HepG2 (cell line): ENCODE measurements at regions not wholly inside any gene's neighbourhood (a gene's known extent, or its start where the extent isn't known, plus 50 kb on each side); places are given as distances from the start of the nearest gene placed in this dataset.

ENCODE experiments used
- ATAC-seq: fragments of 200-7000 bp; cut with Tn5 transposase; 3 replicates; pipeline ENCODE4 v1.9.1; 2020; ENCODE audit warnings: mild to moderate bottlenecking, moderate library complexity
- BruUV-seq: library from RNA; stranded (reverse); fragments of 400-500 nt; replicated peaks from 2 replicates; lab custom pipeline; 2021; lab: Mats Ljungman, UMichigan
- CTCF ChIA-PET: fragments of 300-600 bp; formaldehyde crosslinking; extraction: SDS; loops from one replicate; lab custom pipeline; 2021; ENCODE audit warnings: low total read pairs, inconsistent platforms, low intra/inter-chr PET ratio; lab: Yijun Ruan, JAX
- POLR2A ChIA-PET: fragments of 350-600 bp; sonication (Branson Sonifier 250); formaldehyde crosslinking; loops from one replicate; lab custom pipeline; 2020; ENCODE audit warnings: antibody characterized with exemption, inconsistent platforms; lab: Yijun Ruan, JAX
- DNase-seq: peaks from one replicate; pipeline ENCODE4 v3.0.0-alpha.2; 2015; ENCODE audit warnings: low spot score
- FAIRE-seq: peaks from 3 replicates; lab custom pipeline; 2011; peaks lifted over from hg19 to GRCh38; lab: Jason Lieb, UNC
- H2AFZ ChIP-seq: one replicate; pipeline ENCODE4 v1.6.1; 2011; ENCODE audit warnings: low read length, inconsistent platforms
- H3K27ac ChIP-seq: fragments of 300-600 bp; 3 replicates; pipeline ENCODE4 v1.8.0; 2011; ENCODE audit warnings: mixed run types, mild to moderate bottlenecking, mixed read lengths, low read length, inconsistent platforms; ENCODE audit not compliant: insufficient read depth; ENCODE audit errors: extremely low read length
- H3K27me3 ChIP-seq, 2 experiments: fragments of 200-600 bp in 1 of 2; 2 replicates in 1 of 2; 3 replicates in 1 of 2; pipeline versions ENCODE4 v1.6.0 to v1.8.0; 2011; ENCODE audit warnings: low read length in 2 of 2, mild to moderate bottlenecking in 2 of 2, moderate library complexity in 2 of 2, inconsistent platforms in 1 of 2; ENCODE audit not compliant: insufficient read depth in 2 of 2, control insufficient read depth in 1 of 2
- H3K36me3 ChIP-seq, 2 experiments: fragments of 200-600 bp in 1 of 2; replicated peaks in 1 of 2; 2 replicates in 1 of 2; 3 replicates in 1 of 2; pipeline versions ENCODE4 v1.5.1 to v1.8.0; 2011; ENCODE audit warnings: low read length in 2 of 2, inconsistent platforms in 1 of 2; ENCODE audit not compliant: insufficient read depth in 2 of 2, control insufficient read depth in 1 of 2
- H3K4me1 ChIP-seq: 2 replicates; pipeline ENCODE4 v1.5.1; 2012; ENCODE audit warnings: low read length, inconsistent platforms; ENCODE audit not compliant: insufficient read depth
- H3K4me2 ChIP-seq: 2 replicates; pipeline ENCODE4 v1.6.0; 2011; ENCODE audit warnings: low read depth, low read length, inconsistent platforms
- H3K4me3 ChIP-seq, 3 experiments: fragments of 200-600 bp in 1 of 3; sonication (generic), shearing (Covaris generic) in 1 of 3; replicated peaks in 1 of 3; 2 replicates each; pipeline ENCODE4 v1.5.1; 2011 to 2016; ENCODE audit warnings: low read length in 3 of 3, inconsistent platforms in 2 of 3, low read depth in 2 of 3, mild to moderate bottlenecking in 2 of 3, control low read depth in 1 of 3, mixed read lengths in 1 of 3; ENCODE audit not compliant: insufficient read depth in 1 of 3
- H3K79me2 ChIP-seq: one replicate; pipeline ENCODE4 v1.6.1; 2011; ENCODE audit warnings: low read length, inconsistent platforms; ENCODE audit not compliant: insufficient read depth
- H3K9ac ChIP-seq: 2 replicates; pipeline ENCODE4 v1.6.0; 2011; ENCODE audit warnings: mild to moderate bottlenecking, low read depth, low read length, inconsistent platforms; ENCODE audit not compliant: insufficient read depth
- H3K9me3 ChIP-seq: 2 replicates; pipeline ENCODE4 v1.5.1; 2012; ENCODE audit warnings: mild to moderate bottlenecking, low read length
- H4K20me1 ChIP-seq: 2 replicates; pipeline ENCODE4 v1.6.0; 2011; ENCODE audit warnings: inconsistent platforms, mild to moderate bottlenecking, low read length, moderate library complexity; ENCODE audit not compliant: insufficient read depth
- ADNP ChIP-seq: sonication (generic); formaldehyde crosslinking; IDR thresholded peaks from 2 replicates; pipeline ENCODE4 v1.4.0; 2020; ENCODE audit warnings: missing genetic modification reagents
- BCL6 ChIP-seq: IDR thresholded peaks from 2 replicates; pipeline ENCODE4 v1.6.1; 2016; ENCODE audit warnings: missing genetic modification reagents, missing compliant biosample characterization
- EHMT2 ChIP-seq: fragments of 200-600 bp; sonication (generic); IDR thresholded peaks from 2 replicates; pipeline ENCODE4 v1.7.0; 2017; ENCODE audit warnings: antibody characterized with exemption, low read depth, low read length, borderline replicate concordance
- FOSL2 ChIP-seq: sonication (generic); formaldehyde crosslinking; IDR thresholded peaks from 2 replicates; pipeline ENCODE4 v1.4.0; 2020; ENCODE audit warnings: missing genetic modification reagents
- SIN3B ChIP-seq: fragments of 150-350 bp; IDR thresholded peaks from 2 replicates; pipeline ENCODE4 v1.6.1; 2014; ENCODE audit warnings: low read length
- ZNF207 ChIP-seq: fragments of 450-650 bp; IDR thresholded peaks from 2 replicates; pipeline ENCODE4 v1.6.1; 2016; ENCODE audit warnings: antibody characterized with exemption, borderline replicate concordance
- ZNF567 ChIP-seq: sonication (generic); formaldehyde crosslinking; IDR thresholded peaks from 2 replicates; pipeline ENCODE4 v1.8.1; 2023; ENCODE audit warnings: mild to moderate bottlenecking, missing genetic modification reagents, borderline replicate concordance
- ZSCAN9 ChIP-seq: IDR thresholded peaks from 2 replicates; pipeline ENCODE4 v1.6.1; 2016; ENCODE audit warnings: borderline replicate concordance
- WGBS: methylation state at CpG from one replicate; pipeline ENCODE4 v1.1.6; 2017; ENCODE audit warnings: low lambda C conversion rate; 5-methylcytosine and 5-hydroxymethylcytosine counted together
- in situ Hi-C: cut with HindIII; loops from 2 replicates; pipeline ENCODE4 v1.10.0; 2017; ENCODE audit warnings: low pct_unique_long_range_greater_than_20kb; ENCODE audit not compliant: extremely low pct_ligation_motif_present
- intact Hi-C: fragments of 100-400 bp; cut with micrococcal nuclease; formaldehyde crosslinking; loops from one replicate; pipeline ENCODE4 v1.10.0; 2022; ENCODE audit not compliant: unreplicated experiment
- TF ChIP-seq, protein P1 (sequence below): sonication (generic); formaldehyde crosslinking; IDR thresholded peaks from 2 replicates; pipeline ENCODE4 v1.4.0; 2020; ENCODE audit warnings: missing genetic modification reagents

DNA sequence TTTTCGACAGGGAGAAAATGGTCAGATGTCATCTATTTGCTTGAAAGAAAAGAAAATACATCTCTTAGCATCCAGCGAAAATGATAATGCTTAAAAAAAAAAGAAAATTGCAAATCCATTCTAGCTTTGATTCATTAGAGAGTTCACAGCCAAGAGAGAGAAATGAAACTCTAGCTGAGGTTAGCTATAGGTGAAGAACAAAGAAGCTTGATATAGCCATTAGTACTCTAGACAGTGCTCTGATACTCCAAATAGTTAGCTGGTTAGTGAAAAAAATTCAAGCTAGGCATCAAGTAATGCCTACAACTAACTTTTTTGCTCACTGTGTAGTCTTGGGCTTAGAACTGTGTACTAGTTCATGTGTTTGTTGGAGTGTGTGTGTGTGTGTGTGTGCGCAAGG is 721.6 kb upstream of the SOX9 start:
- DNase-seq (no peak), FAIRE-seq (no peak), ATAC-seq (no peak)
- H3K79me2 ChIP-seq = no peaks in the 10 kb centered on the region
- no peak overlapping the region for H2AFZ ChIP-seq
- no peaks in the 10 kb centered on the region for H3K27me3 ChIP-seq
- in situ Hi-C loops (no loop called here), intact Hi-C loops (no loop called here)
- WGBS = 9% methylated on average over 3 of the region's 3 CpGs
- ChIA-PET CTCF (no interaction called here), POLR2A (no interaction called here)
- H3K4me1 ChIP-seq = no peaks in the 10 kb centered on the region
- H3K9ac ChIP-seq = no peak overlapping the region
- no peak overlapping the region for H3K4me2 ChIP-seq
- no peak overlapping the region for H3K4me3 ChIP-seq
- no TSS peak for BruUV-seq
- TF ChIP-seq SIN3B = no peak
- TF ChIP-seq BCL6 (CRISPR knock-in tag) = no peak
- no peak for TF ChIP-seq EHMT2
- TF ChIP-seq ZNF567 (CRISPR knock-in tag) = no peak
- TF ChIP-seq ADNP (CRISPR knock-in tag) = no peak
- no peak for TF ChIP-seq ZSCAN9 (CRISPR knock-in tag)
- TF ChIP-seq, protein P1, sequence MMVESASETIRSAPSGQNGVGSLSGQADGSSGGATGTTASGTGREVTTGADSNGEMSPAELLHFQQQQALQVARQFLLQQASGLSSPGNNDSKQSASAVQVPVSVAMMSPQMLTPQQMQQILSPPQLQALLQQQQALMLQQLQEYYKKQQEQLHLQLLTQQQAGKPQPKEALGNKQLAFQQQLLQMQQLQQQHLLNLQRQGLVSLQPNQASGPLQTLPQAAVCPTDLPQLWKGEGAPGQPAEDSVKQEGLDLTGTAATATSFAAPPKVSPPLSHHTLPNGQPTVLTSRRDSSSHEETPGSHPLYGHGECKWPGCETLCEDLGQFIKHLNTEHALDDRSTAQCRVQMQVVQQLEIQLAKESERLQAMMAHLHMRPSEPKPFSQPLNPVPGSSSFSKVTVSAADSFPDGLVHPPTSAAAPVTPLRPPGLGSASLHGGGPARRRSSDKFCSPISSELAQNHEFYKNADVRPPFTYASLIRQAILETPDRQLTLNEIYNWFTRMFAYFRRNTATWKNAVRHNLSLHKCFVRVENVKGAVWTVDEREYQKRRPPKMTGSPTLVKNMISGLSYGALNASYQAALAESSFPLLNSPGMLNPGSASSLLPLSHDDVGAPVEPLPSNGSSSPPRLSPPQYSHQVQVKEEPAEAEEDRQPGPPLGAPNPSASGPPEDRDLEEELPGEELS (CRISPR knock-in tag) = no peak
- TF ChIP-seq FOSL2 (CRISPR knock-in tag) = no peak
- no peak for TF ChIP-seq ZNF207
- no peaks in the 10 kb centered on the region for H4K20me1 ChIP-seq
- H3K36me3 ChIP-seq = no peaks in the 10 kb centered on the region
- no peak overlapping the region for H3K27ac ChIP-seq
- no peaks in the 10 kb centered on the region; the same call in 1 of the 2 replicates for H3K9me3 ChIP-seq
